HEK293 (cell line): ENCODE measurements at regions not wholly inside any gene's neighbourhood (a gene's known extent, or its start where the extent isn't known, plus 50 kb on each side); places are given as distances from the start of the nearest gene placed in this dataset.
A peak's percentile ranks its signal among the peaks of the same experiment; 100 is the strongest.

Experiments used
- SCRT2 ChIP-seq: fragments of 450-650 bp; formaldehyde crosslinking; IDR thresholded peaks from 2 replicates; pipeline ENCODE4 v1.5.1; 2016; ENCODE audit warnings: missing biosample characterization, missing genetic modification characterization
- TF ChIP-seq, protein P1 (sequence below): fragments of 450-650 bp; formaldehyde crosslinking; optimal IDR thresholded peaks from 2 replicates; pipeline ENCODE3; 2016; ENCODE audit warnings: missing biosample characterization, mild to moderate bottlenecking, missing genetic modification characterization
- TF ChIP-seq, protein P2 (sequence below): fragments of 450-650 bp; formaldehyde crosslinking; IDR thresholded peaks from 2 replicates; pipeline ENCODE4 v1.5.1; 2016; ENCODE audit warnings: missing biosample characterization, missing genetic modification characterization
- TF ChIP-seq, protein P3 (sequence below): fragments of 450-650 bp; formaldehyde crosslinking; conservative IDR thresholded peaks from 2 replicates; pipeline ENCODE4 v1.5.1; 2016; ENCODE audit warnings: low read depth, missing biosample characterization, missing genetic modification characterization

DNA sequence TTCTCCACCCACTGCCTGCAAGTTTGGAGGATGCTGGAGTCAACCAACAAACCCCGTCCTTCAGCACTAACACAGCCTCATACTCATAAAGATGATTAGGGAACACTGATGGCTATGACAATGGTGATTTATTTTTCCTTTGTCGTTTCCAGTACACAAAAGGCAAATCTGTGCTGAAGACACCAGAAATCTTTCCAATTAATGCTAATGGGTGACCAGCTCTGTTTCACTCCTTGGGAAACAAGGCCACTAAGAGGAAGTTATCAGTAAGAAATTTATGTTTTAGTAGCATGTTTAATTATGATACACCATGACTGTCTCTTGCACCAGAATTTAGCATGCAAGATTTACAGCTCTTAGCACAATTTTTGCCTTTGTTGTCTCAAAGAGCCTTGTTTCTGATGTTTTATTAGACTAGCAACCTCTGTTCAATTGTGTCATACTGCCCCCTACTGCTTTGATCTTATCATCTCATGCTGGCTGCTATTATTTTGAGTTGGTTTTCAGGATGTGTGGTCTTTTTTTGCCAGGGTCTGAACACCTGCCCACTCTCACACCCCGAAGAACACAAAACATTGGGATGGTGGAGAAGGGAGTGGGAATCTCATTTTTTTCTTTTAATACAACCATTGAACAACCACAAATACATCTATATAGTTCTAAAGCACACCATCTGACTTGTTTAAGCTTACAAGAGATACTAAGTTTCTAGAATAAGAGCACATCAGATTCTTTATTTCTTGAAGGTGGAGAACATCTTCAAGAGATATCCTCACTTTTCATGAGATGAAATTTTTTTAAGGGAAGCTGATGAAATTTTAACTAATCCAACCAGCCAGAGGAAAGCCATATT lies 160.9 kb downstream of the SPTSSA start:
- TF ChIP-seq, protein P1, sequence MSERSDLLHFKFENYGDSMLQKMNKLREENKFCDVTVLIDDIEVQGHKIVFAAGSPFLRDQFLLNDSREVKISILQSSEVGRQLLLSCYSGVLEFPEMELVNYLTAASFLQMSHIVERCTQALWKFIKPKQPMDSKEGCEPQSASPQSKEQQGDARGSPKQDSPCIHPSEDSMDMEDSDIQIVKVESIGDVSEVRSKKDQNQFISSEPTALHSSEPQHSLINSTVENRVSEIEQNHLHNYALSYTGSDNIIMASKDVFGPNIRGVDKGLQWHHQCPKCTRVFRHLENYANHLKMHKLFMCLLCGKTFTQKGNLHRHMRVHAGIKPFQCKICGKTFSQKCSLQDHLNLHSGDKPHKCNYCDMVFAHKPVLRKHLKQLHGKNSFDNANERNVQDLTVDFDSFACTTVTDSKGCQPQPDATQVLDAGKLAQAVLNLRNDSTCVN = no peak
- TF ChIP-seq, protein P2, sequence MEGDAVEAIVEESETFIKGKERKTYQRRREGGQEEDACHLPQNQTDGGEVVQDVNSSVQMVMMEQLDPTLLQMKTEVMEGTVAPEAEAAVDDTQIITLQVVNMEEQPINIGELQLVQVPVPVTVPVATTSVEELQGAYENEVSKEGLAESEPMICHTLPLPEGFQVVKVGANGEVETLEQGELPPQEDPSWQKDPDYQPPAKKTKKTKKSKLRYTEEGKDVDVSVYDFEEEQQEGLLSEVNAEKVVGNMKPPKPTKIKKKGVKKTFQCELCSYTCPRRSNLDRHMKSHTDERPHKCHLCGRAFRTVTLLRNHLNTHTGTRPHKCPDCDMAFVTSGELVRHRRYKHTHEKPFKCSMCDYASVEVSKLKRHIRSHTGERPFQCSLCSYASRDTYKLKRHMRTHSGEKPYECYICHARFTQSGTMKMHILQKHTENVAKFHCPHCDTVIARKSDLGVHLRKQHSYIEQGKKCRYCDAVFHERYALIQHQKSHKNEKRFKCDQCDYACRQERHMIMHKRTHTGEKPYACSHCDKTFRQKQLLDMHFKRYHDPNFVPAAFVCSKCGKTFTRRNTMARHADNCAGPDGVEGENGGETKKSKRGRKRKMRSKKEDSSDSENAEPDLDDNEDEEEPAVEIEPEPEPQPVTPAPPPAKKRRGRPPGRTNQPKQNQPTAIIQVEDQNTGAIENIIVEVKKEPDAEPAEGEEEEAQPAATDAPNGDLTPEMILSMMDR = peak; percentile 46; the same call in 1 of the 2 replicates
- TF ChIP-seq, protein P3, sequence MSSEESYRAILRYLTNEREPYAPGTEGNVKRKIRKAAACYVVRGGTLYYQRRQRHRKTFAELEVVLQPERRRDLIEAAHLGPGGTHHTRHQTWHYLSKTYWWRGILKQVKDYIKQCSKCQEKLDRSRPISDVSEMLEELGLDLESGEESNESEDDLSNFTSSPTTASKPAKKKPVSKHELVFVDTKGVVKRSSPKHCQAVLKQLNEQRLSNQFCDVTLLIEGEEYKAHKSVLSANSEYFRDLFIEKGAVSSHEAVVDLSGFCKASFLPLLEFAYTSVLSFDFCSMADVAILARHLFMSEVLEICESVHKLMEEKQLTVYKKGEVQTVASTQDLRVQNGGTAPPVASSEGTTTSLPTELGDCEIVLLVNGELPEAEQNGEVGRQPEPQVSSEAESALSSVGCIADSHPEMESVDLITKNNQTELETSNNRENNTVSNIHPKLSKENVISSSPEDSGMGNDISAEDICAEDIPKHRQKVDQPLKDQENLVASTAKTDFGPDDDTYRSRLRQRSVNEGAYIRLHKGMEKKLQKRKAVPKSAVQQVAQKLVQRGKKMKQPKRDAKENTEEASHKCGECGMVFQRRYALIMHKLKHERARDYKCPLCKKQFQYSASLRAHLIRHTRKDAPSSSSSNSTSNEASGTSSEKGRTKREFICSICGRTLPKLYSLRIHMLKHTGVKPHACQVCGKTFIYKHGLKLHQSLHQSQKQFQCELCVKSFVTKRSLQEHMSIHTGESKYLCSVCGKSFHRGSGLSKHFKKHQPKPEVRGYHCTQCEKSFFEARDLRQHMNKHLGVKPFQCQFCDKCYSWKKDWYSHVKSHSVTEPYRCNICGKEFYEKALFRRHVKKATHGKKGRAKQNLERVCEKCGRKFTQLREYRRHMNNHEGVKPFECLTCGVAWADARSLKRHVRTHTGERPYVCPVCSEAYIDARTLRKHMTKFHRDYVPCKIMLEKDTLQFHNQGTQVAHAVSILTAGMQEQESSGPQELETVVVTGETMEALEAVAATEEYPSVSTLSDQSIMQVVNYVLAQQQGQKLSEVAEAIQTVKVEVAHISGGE = no peak
- no peak for TF ChIP-seq SCRT2 (tag by site-specific recombination)
